C1 segment of cervical spinal cord (tissue), 14 donors: ENCODE measurements at regions not wholly inside any gene's neighbourhood (a gene's known extent, or its start where the extent isn't known, plus 50 kb on each side); places are given as distances from the start of the nearest gene placed in this dataset.
"Not testable (repeated sequence)": the region's sequence is repeated elsewhere in the genome, so short reads cannot be mapped to it uniquely, and the experiment has no call there.

Source experiments
- DNase-seq, 14 donors: peaks; one replicate each; lab custom pipeline; 2025; lab: John Stamatoyannopoulos, UW

GRCh38 chr18:42306594-42306980 is 351.6 kb downstream of the PIK3C3 start:
- DNase-seq: no peak

- no peak for DNase-seq
Measured at GRCh38 chr18:42310956-42311355, 355.9 kb downstream of the PIK3C3 start.

GRCh38 chr18:42326752-42327151 is 371.7 kb downstream of the PIK3C3 start:
- DNase-seq: no peak

GRCh38 chr18:42328931-42329330 is 373.9 kb downstream of the PIK3C3 start:
- no peak for DNase-seq

- no peak for DNase-seq
Measured at GRCh38 chr18:42330296-42330695, 375.3 kb downstream of the PIK3C3 start.

- no peak for DNase-seq
Measured at GRCh38 chr18:42333558-42333957, 378.5 kb downstream of the PIK3C3 start.

- DNase-seq: no peak
Measured at GRCh38 chr18:42334931-42335330, 379.9 kb downstream of the PIK3C3 start.

GRCh38 chr18:42336139-42336538 is 381.1 kb downstream of the PIK3C3 start:
- no peak for DNase-seq

GRCh38 chr18:42337337-42337736 is 382.3 kb downstream of the PIK3C3 start:
- not testable (repeated sequence) for DNase-seq

GRCh38 chr18:42338683-42339082 is 383.6 kb downstream of the PIK3C3 start:
- no peak for DNase-seq

GRCh38 chr18:42339372-42339771 is 384.3 kb downstream of the PIK3C3 start:
- no peak for DNase-seq

- DNase-seq: no peak
Measured at GRCh38 chr18:42340423-42341009, 385.5 kb downstream of the PIK3C3 start.

- no peak for DNase-seq
Measured at GRCh38 chr18:42341423-42341822, 386.4 kb downstream of the PIK3C3 start.

- no peak for DNase-seq
Measured at GRCh38 chr18:42348722-42349121, 393.7 kb downstream of the PIK3C3 start.

- no peak for DNase-seq
Measured at GRCh38 chr18:42351455-42351854, 396.4 kb downstream of the PIK3C3 start.

GRCh38 chr18:42360716-42361115 is 405.7 kb downstream of the PIK3C3 start:
- no peak for DNase-seq

GRCh38 chr18:42363446-42364441 is 408.7 kb downstream of the PIK3C3 start:
- DNase-seq: peak in 1 of 14 donors; percentile 43

- DNase-seq: no peak
Measured at GRCh38 chr18:42364766-42365165, 409.7 kb downstream of the PIK3C3 start.

GRCh38 chr18:42365591-42365990 is 410.6 kb downstream of the PIK3C3 start:
- peak in 1 of 14 donors; percentile 18 for DNase-seq

- no peak for DNase-seq
Measured at GRCh38 chr18:42373584-42373983, 418.6 kb downstream of the PIK3C3 start.

GRCh38 chr18:42374961-42375360 is 419.9 kb downstream of the PIK3C3 start:
- DNase-seq: no peak

- not testable (repeated sequence) for DNase-seq
Measured at GRCh38 chr18:42378854-42379253, 423.8 kb downstream of the PIK3C3 start.

GRCh38 chr18:42381236-42381635 is 426.2 kb downstream of the PIK3C3 start:
- DNase-seq: not testable (repeated sequence)
